ENCODE measurements at regions not wholly inside any gene's neighbourhood (a gene's known extent, or its start where the extent isn't known, plus 50 kb on each side); places are given as distances from the start of the nearest gene placed in this dataset.

DNA sequence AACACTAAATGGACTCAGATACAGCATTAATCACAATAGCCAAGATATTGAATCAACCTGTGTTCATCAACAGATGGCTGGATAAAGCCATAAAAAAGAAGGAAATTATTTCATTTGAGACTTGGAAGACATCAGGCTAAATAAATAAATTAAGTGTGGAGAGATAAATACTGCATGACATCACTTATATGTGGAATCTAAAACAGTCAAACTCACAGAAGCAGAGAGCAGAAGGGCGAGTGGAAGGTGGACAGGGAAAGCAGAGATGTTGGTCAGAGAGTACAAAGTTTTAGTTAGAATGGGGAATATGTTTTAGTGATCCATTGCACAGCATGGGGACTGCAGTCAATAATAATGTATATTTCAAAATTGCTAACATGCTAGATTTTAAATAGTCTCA lies 207.2 kb downstream of the VAPA start:
- Mint-ChIP-seq H3K36me3 (ENCODE audit: insufficient read depth in 1 of 3, low read depth in 3 of 3) (peaks cover 0 to 4% (median 2%) of the 10 kb centered on the region in 3 experiments; a peak in 3 of 7 replicates), H3K27me3 (ENCODE audit: low read depth) (no peaks in the 10 kb centered on the region), H3K4me1 (peaks cover 33 to 37% of the 10 kb centered on the region in 2 experiments), H3K27ac (no peak overlapping the region), H3K9me3 (peaks cover 10 to 15% of the 10 kb centered on the region in 2 experiments; a peak in 4 of 5 replicates), H3K4me3 (no peak overlapping the region)
- Histone ChIP-seq H3K4me2 (ENCODE audit: insufficient read depth, insufficient read length, low read length) (no peak overlapping the region), H2AK5ac (ENCODE audit: insufficient read length, low read length) (no peak overlapping the region), H4K5ac (ENCODE audit: insufficient read length, low read depth, low read length) (no peak overlapping the region), H3K79me1 (ENCODE audit: insufficient read depth, low read depth, low read length, poor library complexity, severe bottlenecking) (no peaks in the 10 kb centered on the region), H3K4me1 (ENCODE audit: insufficient read depth, low read length) (no peaks in the 10 kb centered on the region), H3K23ac (ENCODE audit: insufficient read length, low read depth, low read length) (no peak overlapping the region), H4K91ac (ENCODE audit: insufficient read length, low read depth, low read length) (no peak overlapping the region), H3K56ac (ENCODE audit: insufficient read length, low read depth, low read length) (no peak overlapping the region), H2AFZ (ENCODE audit: low read length) (no peak overlapping the region), H2BK15ac (ENCODE audit: low read depth, low read length) (no peak overlapping the region), H3K4ac (ENCODE audit: low read depth, low read length) (no peak overlapping the region), H4K8ac (replicated peaks; ENCODE audit: insufficient read length, low read depth, low read length) (no peak overlapping the region), H2BK20ac (ENCODE audit: low read depth, low read length, poor library complexity, severe bottlenecking) (no peak overlapping the region), H3K27ac (ENCODE audit: insufficient read length, low read depth, low read length) (no peak overlapping the region), H3K9ac (ENCODE audit: extremely low read depth, insufficient read length, low read length) (no peak overlapping the region), H3K9me3 (ENCODE audit: control insufficient read depth, low read depth, low read length) (no peaks in the 10 kb centered on the region), H3T11ph (ENCODE audit: low read length) (no peak overlapping the region), H4K20me1 (ENCODE audit: control insufficient read depth, insufficient read depth, insufficient read length) (no peaks in the 10 kb centered on the region), H2BK5ac (ENCODE audit: insufficient read length, low read length) (no peak overlapping the region), H3K79me2 (ENCODE audit: insufficient read depth, low read length) (no peaks in the 10 kb centered on the region), H2BK120ac (ENCODE audit: low read depth, low read length, poor library complexity, severe bottlenecking) (no peak overlapping the region), H3K27me3 (ENCODE audit: insufficient read depth, low read length) (no peaks in the 10 kb centered on the region), H3K14ac (ENCODE audit: insufficient read depth, low read length) (no peak overlapping the region), H3K18ac (ENCODE audit: insufficient read length, low read depth, low read length) (no peak overlapping the region), H3K23me2 (ENCODE audit: insufficient read length, low read depth, low read length, poor library complexity, severe bottlenecking) (no peaks in the 10 kb centered on the region), H2BK12ac (ENCODE audit: insufficient read length, low read depth, low read length) (no peak overlapping the region)
- no CpG with 5 or more reads among the region's 1 CpG for WGBS (ENCODE audit: extremely low coverage, insufficient read length, low lambda C conversion rate)
- TF ChIP-seq, protein P1, sequence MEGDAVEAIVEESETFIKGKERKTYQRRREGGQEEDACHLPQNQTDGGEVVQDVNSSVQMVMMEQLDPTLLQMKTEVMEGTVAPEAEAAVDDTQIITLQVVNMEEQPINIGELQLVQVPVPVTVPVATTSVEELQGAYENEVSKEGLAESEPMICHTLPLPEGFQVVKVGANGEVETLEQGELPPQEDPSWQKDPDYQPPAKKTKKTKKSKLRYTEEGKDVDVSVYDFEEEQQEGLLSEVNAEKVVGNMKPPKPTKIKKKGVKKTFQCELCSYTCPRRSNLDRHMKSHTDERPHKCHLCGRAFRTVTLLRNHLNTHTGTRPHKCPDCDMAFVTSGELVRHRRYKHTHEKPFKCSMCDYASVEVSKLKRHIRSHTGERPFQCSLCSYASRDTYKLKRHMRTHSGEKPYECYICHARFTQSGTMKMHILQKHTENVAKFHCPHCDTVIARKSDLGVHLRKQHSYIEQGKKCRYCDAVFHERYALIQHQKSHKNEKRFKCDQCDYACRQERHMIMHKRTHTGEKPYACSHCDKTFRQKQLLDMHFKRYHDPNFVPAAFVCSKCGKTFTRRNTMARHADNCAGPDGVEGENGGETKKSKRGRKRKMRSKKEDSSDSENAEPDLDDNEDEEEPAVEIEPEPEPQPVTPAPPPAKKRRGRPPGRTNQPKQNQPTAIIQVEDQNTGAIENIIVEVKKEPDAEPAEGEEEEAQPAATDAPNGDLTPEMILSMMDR (conservative IDR thresholded peaks at IDR 0.05) = no peak
- no peak for DNase-seq

Data from H9 (cell line).